ENCODE measurements at regions not wholly inside any gene's neighbourhood (a gene's known extent, or its start where the extent isn't known, plus 50 kb on each side); places are given as distances from the start of the nearest gene placed in this dataset.

GRCh38 chr1:94670273-94670672, 128.7 kb upstream of the F3 start:
- Histone ChIP-seq H3K27ac (ENCODE audit: low read depth, low read length) (no peak overlapping the region), H3K36me3 (ENCODE audit: control insufficient read depth in 1 of 2, insufficient read depth in 2 of 2, low read length in 2 of 2) (no peaks in the 10 kb centered on the region), H4K12ac (ENCODE audit: low read depth, low read length) (no peak overlapping the region), H2BK12ac (ENCODE audit: low read length) (no peak overlapping the region), H3K79me1 (ENCODE audit: low read length) (no peaks in the 10 kb centered on the region), H3K9ac (ENCODE audit: low read length) (no peak overlapping the region), H3K18ac (ENCODE audit: low read length) (no peak overlapping the region), H2AK5ac (ENCODE audit: low read length) (no peak overlapping the region), H3K4ac (ENCODE audit: low read depth, low read length) (no peak overlapping the region), H4K91ac (ENCODE audit: low read depth, low read length) (no peak overlapping the region), H3K79me2 (ENCODE audit: control insufficient read depth, insufficient read depth, low read length, poor library complexity) (no peaks in the 10 kb centered on the region), H3K4me2 (ENCODE audit: low read length) (no peak overlapping the region), H2BK120ac (ENCODE audit: insufficient read depth, low read length, poor library complexity) (no peak overlapping the region), H2AFZ (ENCODE audit: insufficient read depth, low read length, poor library complexity) (no peak overlapping the region), H4K8ac (ENCODE audit: low read depth, low read length) (no peak overlapping the region), H3K4me3 (ENCODE audit: low read depth, low read length) (no peak overlapping the region), H3K23ac (ENCODE audit: low read length) (no peak overlapping the region), H3K27me3 (ENCODE audit: insufficient read depth, low read length) (no peaks in the 10 kb centered on the region), H2BK5ac (ENCODE audit: low read depth, low read length, poor library complexity) (no peak overlapping the region), H3K9me3 (ENCODE audit: insufficient read depth, low read depth, low read length) (no peaks in the 10 kb centered on the region), H3K4me1 (ENCODE audit: control insufficient read depth in 1 of 2, insufficient read depth in 2 of 2, low read length in 2 of 2) (no peaks in the 10 kb centered on the region), H3K14ac (ENCODE audit: low read length) (no peak overlapping the region)
- peak in 1 of 2 donors; percentile 28 for DNase-seq
- no CpG with 5 or more reads among the region's 2 CpGs for WGBS (ENCODE audit: extremely low coverage, insufficient coverage, insufficient read length)

GRCh38 chr1:94669198-94669597, 127.6 kb upstream of the F3 start:
- no peak overlapping the region for H3K4me3 ChIP-seq (ENCODE audit: low read depth, low read length)
- no peak overlapping the region for H3K23ac ChIP-seq (ENCODE audit: low read length)
- H3K18ac ChIP-seq (ENCODE audit: low read length) = no peak overlapping the region
- H3K79me2 ChIP-seq (ENCODE audit: control insufficient read depth, insufficient read depth, low read length, poor library complexity) = no peaks in the 10 kb centered on the region
- H3K9me3 ChIP-seq (ENCODE audit: insufficient read depth, low read depth, low read length) = no peaks in the 10 kb centered on the region
- no peak overlapping the region for H3K4me2 ChIP-seq (ENCODE audit: low read length)
- no peak overlapping the region for H2BK12ac ChIP-seq (ENCODE audit: low read length)
- H3K4me1 ChIP-seq (ENCODE audit: control insufficient read depth in 1 of 2, insufficient read depth in 2 of 2, low read length in 2 of 2) = no peaks in the 10 kb centered on the region
- no peak overlapping the region for H3K14ac ChIP-seq (ENCODE audit: low read length)
- WGBS (ENCODE audit: extremely low coverage, insufficient coverage, insufficient read length) = no CpG with 5 or more reads among the region's 1 CpG
- H2AK5ac ChIP-seq (ENCODE audit: low read length) = no peak overlapping the region
- DNase-seq = no peak
- H2AFZ ChIP-seq (ENCODE audit: insufficient read depth, low read length, poor library complexity) = no peak overlapping the region
- no peak overlapping the region for H4K8ac ChIP-seq (ENCODE audit: low read depth, low read length)
- H4K91ac ChIP-seq (ENCODE audit: low read depth, low read length) = no peak overlapping the region
- no peak overlapping the region for H2BK5ac ChIP-seq (ENCODE audit: low read depth, low read length, poor library complexity)
- H3K27ac ChIP-seq (ENCODE audit: low read depth, low read length) = no peak overlapping the region
- H3K27me3 ChIP-seq (ENCODE audit: insufficient read depth, low read length) = no peaks in the 10 kb centered on the region
- H3K4ac ChIP-seq (ENCODE audit: low read depth, low read length) = no peak overlapping the region
- no peak overlapping the region for H4K12ac ChIP-seq (ENCODE audit: low read depth, low read length)
- no peaks in the 10 kb centered on the region for H3K79me1 ChIP-seq (ENCODE audit: low read length)
- H3K36me3 ChIP-seq (ENCODE audit: control insufficient read depth in 1 of 2, insufficient read depth in 2 of 2, low read length in 2 of 2) = no peaks in the 10 kb centered on the region
- H2BK120ac ChIP-seq (ENCODE audit: insufficient read depth, low read length, poor library complexity) = no peak overlapping the region
- no peak overlapping the region for H3K9ac ChIP-seq (ENCODE audit: low read length)

GRCh38 chr1:94668528-94668927, 127.0 kb upstream of the F3 start:
- Histone ChIP-seq H3K18ac (ENCODE audit: low read length) (no peak overlapping the region), H3K36me3 (ENCODE audit: control insufficient read depth in 1 of 2, insufficient read depth in 2 of 2, low read length in 2 of 2) (no peaks in the 10 kb centered on the region), H4K8ac (ENCODE audit: low read depth, low read length) (no peak overlapping the region), H3K79me1 (ENCODE audit: low read length) (no peaks in the 10 kb centered on the region), H3K9ac (ENCODE audit: low read length) (no peak overlapping the region), H3K4me2 (ENCODE audit: low read length) (no peak overlapping the region), H3K9me3 (ENCODE audit: insufficient read depth, low read depth, low read length) (no peaks in the 10 kb centered on the region), H3K14ac (ENCODE audit: low read length) (no peak overlapping the region), H3K4me3 (ENCODE audit: low read depth, low read length) (no peak overlapping the region), H2AFZ (ENCODE audit: insufficient read depth, low read length, poor library complexity) (no peak overlapping the region), H2AK5ac (ENCODE audit: low read length) (no peak overlapping the region), H3K23ac (ENCODE audit: low read length) (no peak overlapping the region), H4K91ac (ENCODE audit: low read depth, low read length) (no peak overlapping the region), H4K12ac (ENCODE audit: low read depth, low read length) (no peak overlapping the region), H2BK120ac (ENCODE audit: insufficient read depth, low read length, poor library complexity) (no peak overlapping the region), H2BK5ac (ENCODE audit: low read depth, low read length, poor library complexity) (no peak overlapping the region), H3K79me2 (ENCODE audit: control insufficient read depth, insufficient read depth, low read length, poor library complexity) (no peaks in the 10 kb centered on the region), H2BK12ac (ENCODE audit: low read length) (no peak overlapping the region), H3K4ac (ENCODE audit: low read depth, low read length) (no peak overlapping the region), H3K27ac (ENCODE audit: low read depth, low read length) (no peak overlapping the region), H3K4me1 (ENCODE audit: control insufficient read depth in 1 of 2, insufficient read depth in 2 of 2, low read length in 2 of 2) (no peaks in the 10 kb centered on the region), H3K27me3 (ENCODE audit: insufficient read depth, low read length) (no peaks in the 10 kb centered on the region)
- DNase-seq = no peak
- no CpG with 5 or more reads among the region's 3 CpGs for WGBS (ENCODE audit: extremely low coverage, insufficient coverage, insufficient read length)

GRCh38 chr1:94667818-94668217, 126.3 kb upstream of the F3 start:
- no peak overlapping the region for H2BK12ac ChIP-seq (ENCODE audit: low read length)
- H3K23ac ChIP-seq (ENCODE audit: low read length) = no peak overlapping the region
- no peak overlapping the region for H3K14ac ChIP-seq (ENCODE audit: low read length)
- H2AFZ ChIP-seq (ENCODE audit: insufficient read depth, low read length, poor library complexity) = no peak overlapping the region
- whole genome bisulfite sequencing (ENCODE audit: extremely low coverage, insufficient coverage, insufficient read length) = no CpG with 5 or more reads among the region's 7 CpGs
- no peak overlapping the region for H4K8ac ChIP-seq (ENCODE audit: low read depth, low read length)
- no peak overlapping the region for H3K18ac ChIP-seq (ENCODE audit: low read length)
- no peaks in the 10 kb centered on the region for H3K4me1 ChIP-seq (ENCODE audit: control insufficient read depth in 1 of 2, insufficient read depth in 2 of 2, low read length in 2 of 2)
- no peak overlapping the region for H2AK5ac ChIP-seq (ENCODE audit: low read length)
- no peak overlapping the region for H3K9ac ChIP-seq (ENCODE audit: low read length)
- no peaks in the 10 kb centered on the region for H3K27me3 ChIP-seq (ENCODE audit: insufficient read depth, low read length)
- DNase-seq = no peak
- H3K4me3 ChIP-seq (ENCODE audit: low read depth, low read length) = no peak overlapping the region
- H4K12ac ChIP-seq (ENCODE audit: low read depth, low read length) = no peak overlapping the region
- peak overlapping the region; percentile 28 for H4K91ac ChIP-seq (ENCODE audit: low read depth, low read length)
- no peak overlapping the region for H3K4ac ChIP-seq (ENCODE audit: low read depth, low read length)
- no peaks in the 10 kb centered on the region for H3K36me3 ChIP-seq (ENCODE audit: control insufficient read depth in 1 of 2, insufficient read depth in 2 of 2, low read length in 2 of 2)
- no peak overlapping the region for H3K4me2 ChIP-seq (ENCODE audit: low read length)
- no peak overlapping the region for H2BK5ac ChIP-seq (ENCODE audit: low read depth, low read length, poor library complexity)
- H2BK120ac ChIP-seq (ENCODE audit: insufficient read depth, low read length, poor library complexity) = no peak overlapping the region
- H3K79me1 ChIP-seq (ENCODE audit: low read length) = no peaks in the 10 kb centered on the region
- no peaks in the 10 kb centered on the region for H3K79me2 ChIP-seq (ENCODE audit: control insufficient read depth, insufficient read depth, low read length, poor library complexity)
- H3K9me3 ChIP-seq (ENCODE audit: insufficient read depth, low read depth, low read length) = no peaks in the 10 kb centered on the region
- H3K27ac ChIP-seq (ENCODE audit: low read depth, low read length) = no peak overlapping the region
